ENCODE measurements at regions not wholly inside any gene's neighbourhood (a gene's known extent, or its start where the extent isn't known, plus 50 kb on each side); places are given as distances from the start of the nearest gene placed in this dataset.

DNA sequence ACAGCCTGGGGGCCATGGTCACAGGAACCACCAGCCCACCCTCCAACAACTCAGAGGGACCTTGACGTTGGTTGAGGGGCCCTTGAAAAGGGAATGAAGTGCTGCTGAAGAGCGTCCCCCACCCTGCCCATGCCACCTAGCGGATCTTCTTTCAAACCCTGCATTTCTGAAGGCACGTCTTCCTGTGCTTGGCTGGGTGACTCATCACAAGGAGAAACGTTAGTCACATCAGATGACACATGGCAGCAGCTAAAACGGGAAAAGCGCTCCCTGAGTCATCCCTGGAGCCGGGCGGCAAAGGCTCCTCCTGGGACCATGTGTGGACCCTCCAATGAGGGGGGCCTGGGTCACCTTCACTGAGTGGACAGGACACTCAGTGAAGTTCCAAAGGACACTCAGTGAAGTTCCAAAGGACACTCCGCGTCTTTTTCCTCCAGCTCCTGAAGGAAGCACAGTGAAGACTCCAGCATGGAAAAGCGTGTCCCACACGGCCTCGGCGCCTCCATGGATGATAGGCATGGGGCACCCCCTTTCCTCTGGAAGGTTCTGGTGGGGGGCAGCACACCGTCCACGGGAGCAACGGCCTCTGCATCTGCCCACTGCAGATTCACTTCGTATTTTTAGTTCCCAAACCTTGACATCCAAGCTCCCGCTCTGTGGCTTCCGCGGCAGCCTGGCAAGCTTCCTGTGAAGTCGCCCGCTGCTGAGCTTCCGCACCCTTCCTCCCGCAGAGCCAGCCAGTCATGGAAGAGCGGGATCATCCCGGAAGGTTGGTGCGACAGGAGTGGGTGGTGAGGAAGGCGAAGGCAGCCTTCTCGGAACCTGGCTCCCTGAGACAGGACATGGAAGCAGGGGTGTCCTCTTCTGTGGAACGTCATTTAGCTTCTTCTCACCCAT is 383.4 kb downstream of the VRK1 start:
- no peak for DNase-seq (ENCODE audit: low read depth in 3 of 3, low spot score in 1 of 3)

DNA sequence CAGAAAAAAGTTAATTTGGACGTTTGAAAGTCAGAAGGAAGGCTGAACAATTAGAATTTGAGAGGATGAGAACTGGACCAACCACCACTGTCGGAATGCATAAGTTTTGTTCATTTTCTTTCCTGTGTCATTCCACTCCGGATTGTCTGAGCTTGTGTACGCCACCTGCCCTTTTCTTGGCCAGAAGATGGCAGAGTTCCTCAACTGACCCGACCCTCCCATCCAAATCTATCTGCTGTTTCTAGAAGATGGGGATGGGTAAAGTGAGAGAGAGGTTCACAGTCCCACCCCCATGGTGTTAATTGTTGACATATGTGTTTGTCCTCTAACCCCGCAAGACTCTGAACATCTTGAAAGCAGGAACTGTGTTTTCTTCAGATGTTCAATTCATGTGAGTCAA is 388.0 kb downstream of the VRK1 start:
- DNase-seq (ENCODE audit: low read depth in 3 of 3, low spot score in 1 of 3): no peak

GRCh38 chr14:97187916-97188315 is 390.7 kb downstream of the VRK1 start:
- DNase-seq (ENCODE audit: low read depth in 3 of 3, low spot score in 1 of 3): no peak

GRCh38 chr14:97196336-97196735 is 399.2 kb downstream of the VRK1 start:
- DNase-seq (ENCODE audit: low read depth in 3 of 3, low spot score in 1 of 3): no peak

- DNase-seq (ENCODE audit: low read depth in 3 of 3, low spot score in 1 of 3): no peak
Observed at GRCh38 chr14:97198813-97199212, 401.6 kb downstream of the VRK1 start.

DNA sequence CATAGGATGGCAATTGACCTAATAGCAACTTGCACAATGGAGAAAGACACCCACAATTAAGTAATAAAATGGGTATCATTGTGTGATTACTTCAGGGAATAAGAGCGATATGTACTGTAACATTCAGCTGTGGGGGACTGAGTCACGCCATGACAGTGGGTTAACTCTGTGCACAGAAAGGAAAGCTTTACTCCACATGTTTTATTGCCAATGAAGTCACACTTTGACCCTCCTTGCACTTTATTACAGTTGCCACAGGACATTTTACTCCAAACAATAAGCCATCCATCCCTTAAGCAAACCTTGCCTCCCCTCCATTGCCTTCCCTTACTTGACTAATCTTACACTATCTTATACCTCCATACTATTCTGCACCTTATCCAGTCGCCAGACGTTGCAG is 403.1 kb downstream of the VRK1 start:
- DNase-seq (ENCODE audit: low read depth in 3 of 3, low spot score in 1 of 3): no peak

DNA sequence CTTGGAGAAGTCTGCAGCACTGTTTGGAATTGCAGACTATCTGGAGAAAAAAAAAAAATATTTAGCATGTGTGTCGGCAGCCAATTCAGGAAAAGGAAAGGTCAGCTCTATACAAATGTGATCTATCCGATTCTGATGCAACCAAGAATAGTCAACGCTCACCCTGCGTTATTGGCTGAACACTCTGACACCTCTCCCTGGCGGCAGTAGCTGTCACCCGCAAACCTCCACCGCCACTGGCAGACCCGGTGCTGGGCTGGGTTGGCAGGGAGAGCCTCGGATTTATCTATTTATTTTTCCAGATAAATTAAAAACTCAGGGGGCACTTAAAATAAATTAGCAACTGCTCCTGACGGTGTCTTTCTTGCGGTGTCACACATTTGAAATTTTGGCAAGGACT is 409.7 kb downstream of the VRK1 start:
- DNase-seq (ENCODE audit: low read depth in 3 of 3, low spot score in 1 of 3): no peak

DNA sequence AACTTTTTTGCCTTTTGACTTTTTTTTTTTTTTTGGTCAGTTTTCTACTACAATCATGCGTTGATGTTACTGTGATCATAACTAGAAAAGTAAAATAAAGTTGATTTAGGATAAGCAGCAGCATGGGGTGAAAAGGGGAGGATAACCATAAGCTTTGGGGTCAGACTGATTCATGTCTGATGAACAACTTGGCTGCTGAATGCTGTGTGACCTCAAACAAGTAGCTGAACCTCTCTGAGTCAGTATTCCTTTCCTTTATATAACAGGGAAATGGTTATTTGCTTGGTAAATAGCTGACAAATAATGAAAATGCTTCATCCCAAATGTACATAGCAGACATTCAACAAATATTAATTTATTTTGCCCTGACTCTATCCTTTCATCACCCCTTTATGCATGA is 413.0 kb downstream of the VRK1 start:
- DNase-seq (ENCODE audit: low read depth in 3 of 3, low spot score in 1 of 3): no peak

GRCh38 chr14:97212399-97212798 is 415.2 kb downstream of the VRK1 start:
- DNase-seq (ENCODE audit: low read depth in 3 of 3, low spot score in 1 of 3): no peak

DNA sequence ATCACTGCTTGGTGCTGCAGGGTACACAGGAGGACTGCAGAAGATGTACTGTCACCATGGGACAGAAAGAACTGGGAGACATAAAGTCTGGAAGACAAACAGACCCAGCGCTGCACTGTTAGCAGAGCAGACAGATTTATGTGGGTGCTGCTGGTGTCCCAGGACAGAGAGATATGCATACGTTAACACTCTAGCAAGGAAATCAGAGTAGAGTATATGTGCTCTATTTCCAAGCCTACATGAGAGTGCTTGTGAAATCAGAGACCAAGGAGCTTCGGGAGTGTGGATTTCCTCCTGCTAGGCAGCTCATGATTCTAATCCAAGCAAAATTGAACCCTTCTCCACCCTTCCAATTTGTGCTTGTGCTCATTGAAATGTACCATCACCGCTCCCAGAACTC is 416.5 kb downstream of the VRK1 start:
- DNase-seq (ENCODE audit: low read depth in 3 of 3, low spot score in 1 of 3): no peak

DNA sequence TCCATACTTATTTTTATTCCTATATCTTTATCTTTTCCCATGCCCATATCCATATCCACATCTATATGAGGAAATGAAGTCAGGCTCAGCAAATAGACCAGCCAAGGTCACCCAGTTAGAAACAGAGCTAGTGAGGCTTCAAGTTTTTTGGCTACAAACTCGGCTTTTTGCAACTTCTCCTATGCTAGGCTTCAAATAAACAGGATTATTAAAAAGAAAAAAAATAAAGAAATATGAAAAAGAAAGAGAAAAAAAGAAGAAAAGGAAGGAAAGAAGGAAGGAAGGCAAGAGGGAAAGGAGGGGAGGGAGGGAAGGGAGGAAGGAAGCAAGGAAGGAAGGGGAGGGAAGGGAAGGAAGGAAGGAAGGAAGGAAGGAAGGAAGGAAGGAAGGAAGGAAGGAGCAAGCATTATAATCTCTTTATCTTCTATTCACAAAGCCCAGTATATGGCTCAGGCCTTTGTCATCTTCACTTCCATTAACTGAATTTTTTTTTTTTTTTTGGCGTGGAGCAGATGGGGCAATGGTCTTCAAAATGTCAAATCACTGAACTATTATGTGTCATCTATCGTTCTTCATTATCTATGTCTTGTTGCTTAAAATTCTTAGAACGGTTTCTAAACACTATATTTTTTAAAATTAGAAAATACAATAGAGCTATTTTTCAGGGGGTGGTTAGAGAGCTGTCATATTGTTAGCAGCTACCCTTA is 418.2 kb downstream of the VRK1 start:
- DNase-seq (ENCODE audit: low read depth in 3 of 3, low spot score in 1 of 3): no peak

DNA sequence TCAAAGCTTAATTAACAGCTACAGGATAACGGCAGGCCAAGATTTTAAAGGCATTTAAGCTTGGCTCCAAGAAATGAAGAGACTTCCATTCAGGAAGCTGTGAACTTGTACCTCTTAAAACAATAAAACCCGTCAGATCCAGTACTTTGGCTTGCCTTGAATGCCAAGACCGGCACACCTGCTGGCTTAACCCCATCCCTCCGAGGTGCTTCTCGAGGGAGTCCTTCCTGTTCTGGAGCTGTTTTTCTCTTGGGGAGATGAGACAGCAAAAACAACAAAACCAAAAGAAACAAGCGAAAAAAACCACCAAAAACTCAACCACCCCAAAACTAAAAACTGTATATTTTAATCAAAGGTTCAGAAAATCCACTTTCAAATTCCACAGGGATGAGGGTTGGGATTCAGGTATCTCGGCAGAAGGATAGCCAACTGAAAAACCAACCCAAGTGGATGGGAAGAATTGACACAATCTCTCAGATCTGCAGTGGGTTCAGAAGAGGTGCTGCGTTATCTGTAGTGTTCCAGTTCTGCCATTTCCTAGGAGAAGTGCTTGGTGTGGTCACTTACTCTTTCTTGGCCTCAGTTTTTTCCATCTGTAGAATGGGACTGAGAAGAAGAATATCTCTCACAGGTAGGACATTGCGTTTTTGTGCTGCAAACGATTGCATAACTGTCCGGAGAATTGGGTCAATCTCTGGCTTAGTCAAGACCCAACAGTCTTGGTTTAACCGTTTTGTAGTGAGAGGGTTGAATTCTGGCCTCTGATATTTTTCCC is 420.1 kb downstream of the VRK1 start:
- no peak for DNase-seq (ENCODE audit: low read depth in 3 of 3, low spot score in 1 of 3)

DNA sequence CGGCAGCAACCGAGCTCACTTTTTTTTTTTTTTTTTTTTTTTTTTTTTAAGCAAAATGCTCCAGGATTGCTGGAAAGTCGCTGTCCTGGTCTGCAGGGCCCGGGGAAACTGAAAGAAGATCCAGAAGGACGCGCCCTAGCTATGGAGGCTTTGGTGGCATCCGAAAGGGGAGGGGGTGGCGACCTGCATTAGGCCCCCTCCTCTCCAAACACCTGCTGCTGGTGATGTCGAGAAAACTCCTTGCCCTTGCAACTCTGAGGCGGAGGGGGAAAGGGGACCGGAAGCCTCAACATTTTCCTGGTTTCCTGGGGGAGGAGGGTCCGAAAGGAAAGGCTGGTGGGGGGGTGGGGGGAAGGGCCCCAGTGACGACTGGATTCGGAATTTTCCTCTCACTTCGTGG is 421.1 kb downstream of the VRK1 start:
- no peak for DNase-seq (ENCODE audit: low read depth in 3 of 3, low spot score in 1 of 3)

DNA sequence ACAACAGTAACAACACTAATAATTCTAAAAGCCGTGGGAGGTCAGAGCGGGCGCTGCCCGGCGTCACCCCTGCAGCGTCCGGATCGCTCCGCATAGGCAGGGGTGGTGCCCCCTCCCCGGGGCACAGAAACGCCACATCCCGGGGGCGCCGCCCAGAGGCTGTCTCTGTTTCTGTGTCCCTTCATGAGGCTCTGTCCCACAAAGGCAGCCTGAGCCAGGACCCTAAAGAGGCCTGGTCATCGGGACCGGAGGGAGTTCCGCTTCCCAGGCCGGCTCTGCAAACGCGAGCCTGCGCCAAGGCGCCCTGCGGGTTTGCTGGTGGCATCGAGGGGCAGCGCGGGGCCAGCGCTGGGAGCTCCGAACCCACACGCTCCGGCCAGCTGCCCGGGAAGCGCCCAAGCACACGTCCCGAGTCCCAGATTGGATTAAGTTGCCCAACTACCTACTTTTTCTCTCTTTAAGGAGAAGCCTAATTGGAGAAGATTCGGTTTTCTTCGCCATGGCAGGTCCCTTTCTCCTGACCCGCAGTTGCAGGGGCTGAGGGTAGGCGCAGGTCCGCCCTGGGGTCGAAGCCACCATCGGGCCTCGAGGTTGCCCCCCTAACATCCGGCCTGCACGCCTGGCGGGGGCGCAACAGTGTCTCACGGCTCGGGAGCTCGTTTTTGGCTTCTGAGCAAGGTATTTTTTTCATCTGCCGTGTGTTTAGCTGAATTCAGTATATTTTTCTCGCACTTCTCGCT is 421.7 kb downstream of the VRK1 start:
- DNase-seq (ENCODE audit: low read depth in 3 of 3, low spot score in 1 of 3): peak in 1 of 3 donors; percentile 12

- DNase-seq (ENCODE audit: low read depth in 3 of 3, low spot score in 1 of 3): no peak
Observed at GRCh38 chr14:97219431-97220017, 422.3 kb downstream of the VRK1 start.

DNA sequence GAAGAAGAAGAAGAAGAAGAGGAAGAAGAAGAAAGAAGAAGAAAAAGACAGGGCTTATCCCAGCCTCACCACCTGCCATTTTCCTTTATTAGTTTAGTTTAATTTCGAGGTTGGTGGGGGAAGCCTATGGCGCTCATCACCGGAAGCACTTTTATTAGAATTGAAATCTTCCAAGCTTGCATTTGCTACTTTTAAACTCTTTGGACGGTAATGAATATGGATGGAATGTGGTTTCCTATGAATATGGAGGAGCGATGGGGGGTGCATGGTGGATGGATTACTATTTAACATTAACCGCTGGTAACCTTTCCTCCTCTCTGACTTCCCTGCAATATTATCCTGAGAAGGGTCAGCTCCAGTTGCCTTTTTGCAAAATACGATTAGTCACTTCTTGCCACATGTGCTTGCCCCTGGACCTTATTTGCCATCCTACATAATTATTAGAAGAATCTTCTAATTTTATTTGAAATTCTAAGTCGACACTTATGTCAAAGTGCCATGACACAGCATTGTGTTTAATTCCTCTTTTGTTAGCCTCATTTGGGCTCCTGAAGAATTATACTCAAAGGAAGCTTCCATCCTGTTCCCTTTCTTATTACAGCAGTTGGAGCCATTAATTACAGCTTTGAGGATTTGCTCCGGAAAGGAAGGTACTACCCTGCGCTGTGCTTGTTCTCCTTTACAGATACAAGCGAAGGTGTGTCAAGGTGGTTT is 424.5 kb downstream of the VRK1 start:
- DNase-seq (ENCODE audit: low read depth in 3 of 3, low spot score in 1 of 3): no peak

DNA sequence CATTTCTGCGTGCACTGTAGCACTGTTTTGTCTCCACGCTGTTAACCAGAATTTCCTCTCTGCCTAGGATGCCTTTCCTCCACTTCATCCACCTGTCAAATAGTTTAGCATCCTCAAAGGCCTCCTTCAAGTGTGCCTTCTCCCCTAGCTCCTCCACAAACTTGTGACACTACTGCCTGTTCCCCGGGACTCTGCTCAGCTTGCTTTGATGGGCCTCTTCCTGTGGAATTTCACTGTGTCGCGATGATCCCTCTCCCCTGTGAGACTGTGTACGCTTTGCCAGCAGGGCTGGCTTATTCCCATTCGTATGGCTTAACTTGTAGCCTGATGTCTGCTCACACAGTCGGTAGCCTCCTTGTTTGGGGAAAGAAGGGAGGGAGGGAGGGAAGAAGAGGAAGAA is 426.8 kb downstream of the VRK1 start:
- DNase-seq (ENCODE audit: low read depth in 3 of 3, low spot score in 1 of 3): no peak

DNA sequence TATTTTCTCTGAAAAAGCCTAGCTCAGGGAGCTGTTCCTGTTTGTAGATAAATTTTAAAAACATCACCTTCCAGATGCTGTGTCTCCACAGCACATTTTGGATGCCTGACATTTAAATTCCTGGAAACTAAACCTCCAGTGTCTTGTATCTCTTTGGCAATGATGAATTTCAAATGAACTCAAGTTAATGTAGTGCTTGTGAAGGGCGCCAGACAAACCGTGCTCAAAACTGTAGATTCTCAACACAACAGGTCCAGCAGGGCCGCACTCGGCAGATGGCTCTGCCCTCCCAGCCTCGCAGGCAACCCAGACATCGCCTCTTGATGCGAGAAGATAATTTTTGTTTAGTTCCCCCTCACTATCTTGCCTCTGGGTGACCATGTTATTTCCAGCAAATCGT is 432.9 kb downstream of the VRK1 start:
- DNase-seq (ENCODE audit: low read depth in 3 of 3, low spot score in 1 of 3): no peak

- DNase-seq (ENCODE audit: low read depth in 3 of 3, low spot score in 1 of 3): no peak
Observed at GRCh38 chr14:97233319-97233985, 436.3 kb downstream of the VRK1 start.

- DNase-seq (ENCODE audit: low read depth in 3 of 3, low spot score in 1 of 3): no peak
Observed at GRCh38 chr14:97246648-97247047, 449.5 kb downstream of the VRK1 start.

Data from stimulated activated CD4-positive, alpha-beta T cell treated with anti-CD3 and anti-CD28 coated beads, TNF-alpha, amount 100 ng/mL, for 1 hour (primary cell).